Anterior cingulate cortex (tissue), 58 donors: ENCODE measurements at regions not wholly inside any gene's neighbourhood (a gene's known extent, or its start where the extent isn't known, plus 50 kb on each side); places are given as distances from the start of the nearest gene placed in this dataset.
"Not testable (repeated sequence)": the region's sequence is repeated elsewhere in the genome, so short reads cannot be mapped to it uniquely, and the experiment has no call there.

Experiments used
- DNase-seq, 58 donors: peaks; one replicate each; lab custom pipeline; 2025; lab: John Stamatoyannopoulos, UW

DNA sequence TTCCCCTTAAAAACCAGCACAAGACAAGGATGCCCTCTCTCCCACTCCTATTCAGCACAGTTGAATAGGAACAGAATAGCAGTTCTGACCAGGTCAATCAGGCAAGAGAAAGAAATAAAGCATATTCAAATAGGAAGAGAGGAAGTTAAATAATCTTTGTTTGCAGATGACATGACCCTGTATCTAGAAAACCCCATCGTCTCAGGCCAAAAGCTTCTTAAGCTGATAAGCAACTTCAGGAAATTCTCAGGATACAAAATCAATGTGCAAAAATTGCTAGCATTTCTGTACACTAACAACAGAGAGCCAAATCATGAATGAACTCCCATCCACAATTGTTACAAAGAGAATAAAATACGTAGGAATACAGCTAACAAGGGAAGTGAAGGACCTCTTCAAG is 394.1 kb upstream of the NFIA start:
- not testable (repeated sequence) for DNase-seq

DNA sequence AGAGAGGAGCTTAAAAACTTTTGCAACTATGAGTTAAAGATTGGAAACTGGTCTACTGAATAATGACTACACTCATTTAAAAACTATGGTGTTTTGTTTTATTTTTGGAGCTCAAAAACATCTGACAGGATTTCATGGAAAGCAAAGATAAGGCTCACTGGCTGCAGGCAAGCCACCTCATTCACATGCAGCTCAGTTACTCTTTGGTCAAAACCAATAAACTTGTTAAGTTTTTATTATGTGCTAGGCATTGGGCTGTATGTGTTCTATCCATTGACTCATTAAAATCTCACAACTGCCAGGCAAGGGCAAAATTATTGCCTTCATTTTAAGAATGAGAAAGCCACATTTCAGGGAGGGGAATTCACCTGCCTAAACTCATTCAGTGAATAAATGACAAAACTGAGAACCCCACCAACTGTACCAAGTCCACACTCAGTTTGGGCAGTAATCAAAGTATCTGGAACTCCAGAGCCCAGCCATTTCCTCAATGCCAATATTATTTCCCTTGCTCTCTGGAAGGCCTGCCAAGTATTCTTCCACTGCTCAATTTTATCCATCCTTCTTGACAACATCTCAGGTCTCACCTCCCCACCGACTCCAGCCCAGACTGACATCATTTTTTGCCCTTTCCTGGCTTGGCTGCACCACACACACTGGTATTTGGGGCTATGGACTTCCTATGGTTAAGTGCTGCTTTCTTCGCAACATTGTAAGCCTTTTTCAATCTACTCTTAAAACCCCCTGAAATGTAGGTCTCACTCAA is 401.1 kb upstream of the NFIA start:
- DNase-seq: no peak

DNA sequence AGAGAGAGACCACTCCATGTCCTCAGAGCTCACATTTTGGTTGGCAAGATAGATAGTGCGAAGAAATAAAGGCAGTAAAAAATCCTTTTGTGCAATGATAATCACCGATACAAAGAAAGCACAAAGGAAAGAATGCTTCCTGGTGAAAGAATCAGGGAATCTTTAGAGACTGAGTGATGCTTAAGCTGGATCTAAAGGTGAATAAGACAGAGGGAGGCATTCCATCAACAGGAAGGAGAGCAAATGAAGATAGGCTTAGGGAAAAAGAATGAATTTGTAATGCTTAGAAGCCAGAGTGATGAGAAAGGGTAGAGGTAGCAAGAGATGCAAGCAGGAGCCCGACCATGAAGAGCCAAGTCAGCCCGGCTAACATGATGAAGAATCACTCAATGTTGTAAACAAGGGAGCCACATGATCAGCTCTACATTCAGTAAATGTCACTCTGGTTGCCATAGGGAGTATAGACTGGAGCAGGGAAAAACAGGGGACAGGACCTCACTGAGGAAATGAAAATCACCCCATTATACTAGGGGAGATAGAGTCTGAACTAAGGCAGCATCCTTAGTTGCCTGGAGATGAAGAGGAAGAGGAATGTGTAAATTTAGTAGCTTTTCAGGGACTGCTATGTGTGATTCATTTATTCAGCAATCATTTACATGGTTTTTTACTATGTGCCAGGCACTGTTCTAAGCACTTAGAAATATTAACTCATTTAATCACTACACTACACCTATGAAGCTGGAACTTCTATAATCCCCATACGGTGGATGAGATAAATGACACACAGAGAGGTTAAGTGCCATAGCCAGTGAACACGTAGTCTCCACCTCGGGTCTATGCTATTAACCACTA is 402.6 kb upstream of the NFIA start:
- no peak for DNase-seq

DNA sequence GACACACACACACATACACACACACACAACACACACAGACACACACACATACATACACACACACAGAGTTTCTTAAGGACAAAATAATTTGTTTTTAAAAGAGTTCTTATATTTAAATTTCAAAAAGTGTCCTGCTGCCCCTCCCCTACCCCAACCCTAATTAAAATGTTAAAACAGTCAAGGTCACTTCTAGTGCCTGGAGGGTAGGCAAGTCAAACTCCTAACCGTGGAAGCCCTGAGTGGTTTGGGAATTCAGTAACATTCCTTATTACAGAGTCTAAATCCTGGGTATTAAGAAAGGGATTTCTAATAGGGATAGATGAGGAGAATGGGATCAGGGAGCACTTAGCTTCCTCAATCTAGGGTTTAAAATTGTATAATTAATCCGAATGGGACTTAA is 403.6 kb upstream of the NFIA start:
- no peak for DNase-seq

- DNase-seq: no peak
Measured at GRCh38 chr1:60678391-60678790, 404.0 kb upstream of the NFIA start.

DNA sequence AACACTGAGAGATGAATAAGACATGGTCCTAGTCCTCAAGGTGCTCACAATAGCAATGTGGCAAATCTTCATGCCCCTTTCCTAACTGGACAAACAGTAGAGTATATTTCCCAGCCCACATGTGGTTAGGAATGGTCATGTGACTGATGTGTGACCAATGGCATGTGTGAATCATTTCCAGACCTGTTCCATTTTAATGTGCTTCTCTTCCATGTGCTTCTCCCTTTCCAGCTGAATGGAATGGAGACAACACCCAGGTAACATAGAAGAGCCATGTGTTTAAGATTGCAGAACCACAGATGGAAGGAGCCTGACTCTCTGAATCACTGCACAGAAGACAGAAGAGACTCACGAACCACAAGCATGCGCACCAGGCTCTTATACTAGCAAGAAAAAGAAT is 409.9 kb upstream of the NFIA start:
- DNase-seq: no peak

DNA sequence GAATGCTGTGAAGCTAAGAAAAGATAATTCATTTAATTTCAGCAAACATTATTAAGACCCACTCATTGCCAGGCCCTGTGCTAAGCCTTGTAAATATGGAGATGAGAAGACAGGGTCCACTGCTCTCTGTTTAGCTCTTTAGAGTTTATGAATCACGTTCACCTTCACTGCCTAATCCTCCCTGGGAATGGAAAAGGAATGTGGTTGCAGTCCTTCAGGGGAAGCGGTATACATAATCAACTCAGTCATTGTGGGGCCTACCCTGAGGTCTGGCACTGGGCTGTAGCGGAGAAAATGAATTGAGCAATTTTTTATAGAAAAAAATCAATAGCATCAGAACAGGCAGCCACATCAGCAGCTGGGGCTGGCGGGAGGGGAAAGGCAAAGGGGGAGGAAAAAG is 412.1 kb upstream of the NFIA start:
- no peak for DNase-seq

DNA sequence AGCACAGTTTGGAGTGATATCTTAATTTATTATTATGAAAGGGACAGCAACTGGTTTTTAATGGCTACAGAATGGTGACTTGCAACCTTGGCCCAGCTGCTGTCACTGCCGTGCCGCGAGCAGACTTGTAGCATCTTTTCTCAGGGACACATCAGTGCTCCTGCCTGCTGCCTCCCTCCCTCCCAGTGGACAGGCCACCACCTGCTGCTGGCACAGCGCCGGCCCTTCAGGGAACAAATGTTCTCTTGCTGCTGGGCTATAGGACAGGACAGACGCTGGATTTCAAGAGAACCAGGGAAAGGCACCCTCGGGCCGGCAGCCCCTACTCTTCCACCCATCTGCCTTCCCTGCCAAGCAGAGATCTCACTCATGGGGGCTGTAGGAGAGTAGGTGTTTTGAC is 413.8 kb upstream of the NFIA start:
- DNase-seq: peak in 1 of 58 donors; percentile 1

GRCh38 chr1:60665311-60665710 is 417.1 kb upstream of the NFIA start:
- DNase-seq: no peak

- no peak for DNase-seq
Measured at GRCh38 chr1:60664086-60664625, 418.2 kb upstream of the NFIA start.

DNA sequence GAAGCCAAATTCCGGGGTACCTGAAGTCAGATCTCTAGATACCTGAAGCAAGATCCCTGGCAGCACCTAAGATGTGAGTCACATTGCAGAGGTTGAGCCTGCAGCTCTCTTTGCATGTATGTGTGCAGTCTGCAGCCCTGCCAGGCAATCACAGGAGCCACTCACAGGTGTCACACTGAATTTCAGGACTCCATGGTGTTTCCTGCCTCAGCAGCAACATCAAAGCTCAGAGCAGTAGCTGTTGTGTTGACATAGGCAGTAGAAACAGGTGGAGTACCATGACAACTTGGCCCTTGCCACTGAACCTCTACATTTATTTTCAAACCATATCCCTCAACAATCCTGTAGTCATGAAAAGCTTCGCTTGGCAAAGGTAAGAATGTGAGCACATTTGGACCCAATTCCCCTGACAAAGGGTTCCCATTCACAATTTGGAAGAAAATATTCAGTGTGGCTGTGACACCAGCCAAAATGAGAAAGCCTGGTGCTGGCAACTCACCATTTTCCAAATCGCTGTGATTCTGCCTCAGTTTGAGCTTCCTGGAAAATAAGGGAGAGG is 419.8 kb upstream of the NFIA start:
- no peak for DNase-seq

DNA sequence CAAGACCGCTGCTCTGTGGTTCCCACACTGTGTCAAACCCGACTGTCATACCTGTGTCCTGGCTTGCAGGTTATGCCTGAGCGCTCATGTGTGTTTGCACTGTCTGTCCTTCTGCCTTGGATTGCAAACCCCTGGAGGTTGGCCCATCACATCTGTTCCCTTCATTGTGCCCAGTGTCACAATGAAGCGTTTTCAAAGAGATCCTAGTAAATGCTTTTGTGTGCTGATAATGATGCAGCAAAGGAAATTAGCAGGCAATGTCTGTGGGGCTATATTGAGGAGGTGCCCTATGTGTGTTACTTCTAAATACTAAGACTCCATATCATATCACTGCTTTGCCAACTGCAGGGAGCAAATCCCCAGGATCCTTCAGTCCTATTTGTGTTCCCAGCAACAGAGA is 424.4 kb upstream of the NFIA start:
- peak in 11 of 58 donors; percentile 1 to 39 (median 12) for DNase-seq

GRCh38 chr1:60655679-60656355 is 426.5 kb upstream of the NFIA start:
- peak in 4 of 58 donors; percentile 5 to 35 (median 26) for DNase-seq

- DNase-seq: not testable (repeated sequence)
Measured at GRCh38 chr1:60640033-60640551, 442.3 kb upstream of the NFIA start.

- no peak for DNase-seq
Measured at GRCh38 chr1:60639287-60639686, 443.1 kb upstream of the NFIA start.

DNA sequence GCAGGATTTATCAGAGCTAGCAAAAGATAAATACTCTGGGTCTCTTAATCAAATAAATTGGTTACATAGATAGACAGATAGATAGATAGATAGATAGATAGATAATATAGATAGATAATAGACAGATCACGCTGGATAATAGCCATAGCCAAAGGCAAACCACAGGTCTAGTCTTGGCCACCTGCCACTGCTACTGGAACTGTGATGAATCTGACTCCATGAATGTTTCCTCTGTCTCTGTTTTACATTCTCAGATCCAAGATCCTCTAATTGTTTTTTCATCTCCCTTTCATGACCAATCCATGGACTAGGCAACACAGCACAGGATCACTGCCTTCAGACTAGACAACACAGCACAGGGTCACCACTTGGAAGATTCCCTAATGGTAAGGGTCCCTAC is 444.7 kb upstream of the NFIA start:
- DNase-seq: peak in 1 of 58 donors; percentile 54

DNA sequence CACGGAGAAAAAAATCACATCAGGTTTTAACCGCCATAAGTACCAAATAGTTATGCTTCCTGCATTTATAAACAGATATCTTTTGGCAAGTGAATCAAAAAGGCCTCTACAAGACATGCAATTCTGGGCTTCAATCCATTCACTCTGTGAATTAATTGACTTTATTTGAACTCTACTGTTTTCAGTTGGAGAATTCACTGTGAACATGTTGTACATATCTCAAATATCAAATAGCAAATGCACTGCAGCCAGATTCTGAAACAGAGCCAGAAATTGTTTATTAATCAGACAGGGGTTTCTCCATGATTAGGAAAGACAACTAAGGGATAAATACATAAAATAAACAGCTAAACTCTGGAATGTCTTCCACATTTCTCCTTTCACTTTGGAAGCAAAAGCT is 445.4 kb upstream of the NFIA start:
- DNase-seq: no peak

DNA sequence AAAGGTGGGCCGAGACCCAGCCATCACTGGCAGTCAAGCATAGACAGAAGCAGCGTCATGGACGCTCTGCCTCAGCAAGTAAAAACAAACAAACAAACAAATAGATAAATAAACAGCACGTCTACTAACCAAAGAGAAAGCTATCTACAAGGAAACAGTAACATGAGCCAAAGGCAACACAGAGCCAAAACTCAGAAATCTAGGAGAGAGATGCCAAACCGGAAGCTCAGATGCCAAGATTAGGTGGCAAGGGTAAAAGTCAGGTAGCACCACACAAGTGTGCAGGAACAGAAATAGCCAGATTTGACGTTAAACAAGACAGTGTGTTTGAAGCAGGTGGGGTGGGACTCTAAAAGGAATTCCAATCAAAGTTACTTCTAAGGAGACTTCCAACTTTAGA is 448.3 kb upstream of the NFIA start:
- DNase-seq: no peak

- peak in 45 of 58 donors; percentile 2 to 80 (median 27) for DNase-seq
Measured at GRCh38 chr1:60622486-60622885, 459.9 kb upstream of the NFIA start.

DNA sequence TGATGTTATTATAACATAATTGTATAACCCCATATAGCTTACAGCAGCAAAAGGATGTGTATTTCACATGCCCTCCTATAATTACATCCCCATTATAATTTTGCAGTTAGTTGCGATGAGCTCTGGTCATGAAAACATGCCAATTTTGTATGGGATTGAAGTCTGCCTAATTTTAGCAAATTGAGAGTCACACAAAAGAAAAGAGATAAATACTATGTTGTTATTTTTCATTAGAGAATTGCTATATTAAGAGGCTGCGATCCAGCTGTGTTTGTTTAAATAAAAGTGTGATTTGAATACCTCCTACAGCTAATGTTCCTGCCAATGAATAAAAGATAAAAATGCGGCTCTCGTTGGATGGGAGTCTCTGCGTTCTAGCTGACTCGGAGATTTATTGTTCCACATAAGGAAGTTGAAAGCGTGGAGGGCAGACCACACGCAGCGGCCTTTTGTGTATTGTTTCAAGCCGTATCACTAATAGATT is 461.0 kb upstream of the NFIA start:
- peak in 12 of 58 donors; percentile 1 to 20 (median 4) for DNase-seq
